ENCODE measurements at regions not wholly inside any gene's neighbourhood (a gene's known extent, or its start where the extent isn't known, plus 50 kb on each side); places are given as distances from the start of the nearest gene placed in this dataset.

- Mint-ChIP-seq H3K27ac (ENCODE audit: unreplicated experiment) (no peak overlapping the region), H3K4me1 (ENCODE audit: low read depth, unreplicated experiment) (no peaks in the 10 kb centered on the region), H3K4me3 (ENCODE audit: unreplicated experiment) (no peak overlapping the region), H3K36me3 (ENCODE audit: low read depth, unreplicated experiment) (no peaks in the 10 kb centered on the region), H3K27me3 (ENCODE audit: low read depth, unreplicated experiment) (no peaks in the 10 kb centered on the region), H3K9me3 (ENCODE audit: unreplicated experiment) (no peaks in the 10 kb centered on the region)
- TF ChIP-seq CTCF (IDR thresholded peaks at IDR 0.05; ENCODE audit: insufficient read depth, low read depth, low read length) (no peak), EZH2 (IDR thresholded peaks at IDR 0.05; ENCODE audit: insufficient read depth, low read length) (no peak)
- no peaks in the 10 kb centered on the region for H3K9me3 ChIP-seq (ENCODE audit: insufficient read depth, low read depth, low read length)
- no peak overlapping the region for H3K4me3 ChIP-seq (ENCODE audit: insufficient read depth, low read depth, low read length)
- H3K4me2 ChIP-seq (ENCODE audit: low read length) = no peak overlapping the region
- FAIRE-seq (no peak), DNase-seq (ENCODE audit: low read depth) (no peak)
- no peaks in the 10 kb centered on the region for H3K27me3 ChIP-seq (ENCODE audit: insufficient read depth, low read length)
- H3K4me1 ChIP-seq (ENCODE audit: insufficient read depth, low read length) = no peaks in the 10 kb centered on the region
- no peak overlapping the region for H2AFZ ChIP-seq (ENCODE audit: low read depth, low read length)
- H3K79me2 ChIP-seq (ENCODE audit: insufficient read depth, low read length) = no peaks in the 10 kb centered on the region
- H4K20me1 ChIP-seq (ENCODE audit: insufficient read depth, low read length) = no peaks in the 10 kb centered on the region
- H3K27ac ChIP-seq (ENCODE audit: low read depth, low read length) = no peak overlapping the region
- H3K9ac ChIP-seq (ENCODE audit: low read length) = no peak overlapping the region
- H3K36me3 ChIP-seq (ENCODE audit: insufficient read depth, low read length) = no peaks in the 10 kb centered on the region
Measured at GRCh38 chr13:73505376-73505890, 446.6 kb downstream of the KLF5 start.

- no peaks in the 10 kb centered on the region for H3K79me2 ChIP-seq (ENCODE audit: insufficient read depth, low read length)
- H2AFZ ChIP-seq (ENCODE audit: low read depth, low read length) = no peak overlapping the region
- FAIRE-seq (no peak), DNase-seq (ENCODE audit: low read depth) (no peak)
- Mint-ChIP-seq H3K9me3 (ENCODE audit: unreplicated experiment) (no peaks in the 10 kb centered on the region), H3K4me1 (ENCODE audit: low read depth, unreplicated experiment) (no peaks in the 10 kb centered on the region), H3K36me3 (ENCODE audit: low read depth, unreplicated experiment) (no peaks in the 10 kb centered on the region), H3K27me3 (ENCODE audit: low read depth, unreplicated experiment) (no peaks in the 10 kb centered on the region), H3K4me3 (ENCODE audit: unreplicated experiment) (no peak overlapping the region), H3K27ac (ENCODE audit: unreplicated experiment) (no peak overlapping the region)
- TF ChIP-seq CTCF (IDR thresholded peaks at IDR 0.05; ENCODE audit: insufficient read depth, low read depth, low read length) = no peak
- TF ChIP-seq EZH2 (IDR thresholded peaks at IDR 0.05; ENCODE audit: insufficient read depth, low read length) = no peak
- no peak overlapping the region for H3K4me3 ChIP-seq (ENCODE audit: insufficient read depth, low read depth, low read length)
- no peaks in the 10 kb centered on the region for H3K4me1 ChIP-seq (ENCODE audit: insufficient read depth, low read length)
- no peak overlapping the region for H3K9ac ChIP-seq (ENCODE audit: low read length)
- H3K27me3 ChIP-seq (ENCODE audit: insufficient read depth, low read length) = no peaks in the 10 kb centered on the region
- no peaks in the 10 kb centered on the region for H4K20me1 ChIP-seq (ENCODE audit: insufficient read depth, low read length)
- no peak overlapping the region for H3K4me2 ChIP-seq (ENCODE audit: low read length)
- H3K36me3 ChIP-seq (ENCODE audit: insufficient read depth, low read length) = no peaks in the 10 kb centered on the region
- no peaks in the 10 kb centered on the region for H3K9me3 ChIP-seq (ENCODE audit: insufficient read depth, low read depth, low read length)
- no peak overlapping the region for H3K27ac ChIP-seq (ENCODE audit: low read depth, low read length)
Measured at GRCh38 chr13:73499695-73500094, 440.9 kb downstream of the KLF5 start.

- H3K79me2 ChIP-seq (ENCODE audit: insufficient read depth, low read length) = no peaks in the 10 kb centered on the region
- H3K9ac ChIP-seq (ENCODE audit: low read length) = no peak overlapping the region
- H2AFZ ChIP-seq (ENCODE audit: low read depth, low read length) = no peak overlapping the region
- no peaks in the 10 kb centered on the region for H3K36me3 Mint-ChIP-seq (ENCODE audit: low read depth, unreplicated experiment)
- H3K4me1 ChIP-seq (ENCODE audit: insufficient read depth, low read length) = no peaks in the 10 kb centered on the region
- no peaks in the 10 kb centered on the region for H3K9me3 Mint-ChIP-seq (ENCODE audit: unreplicated experiment)
- H3K27me3 Mint-ChIP-seq (ENCODE audit: low read depth, unreplicated experiment) = no peaks in the 10 kb centered on the region
- H3K4me3 ChIP-seq (ENCODE audit: insufficient read depth, low read depth, low read length) = no peak overlapping the region
- DNase-seq (ENCODE audit: low read depth) (no peak), FAIRE-seq (no peak)
- H4K20me1 ChIP-seq (ENCODE audit: insufficient read depth, low read length) = no peaks in the 10 kb centered on the region
- H3K27ac ChIP-seq (ENCODE audit: low read depth, low read length) = no peak overlapping the region
- H3K27ac Mint-ChIP-seq (ENCODE audit: unreplicated experiment) = no peak overlapping the region
- TF ChIP-seq EZH2 (IDR thresholded peaks at IDR 0.05; ENCODE audit: insufficient read depth, low read length) = no peak
- no peak for TF ChIP-seq CTCF (IDR thresholded peaks at IDR 0.05; ENCODE audit: insufficient read depth, low read depth, low read length)
- H3K9me3 ChIP-seq (ENCODE audit: insufficient read depth, low read depth, low read length) = no peaks in the 10 kb centered on the region
- H3K36me3 ChIP-seq (ENCODE audit: insufficient read depth, low read length) = no peaks in the 10 kb centered on the region
- no peak overlapping the region for H3K4me3 Mint-ChIP-seq (ENCODE audit: unreplicated experiment)
- no peak overlapping the region for H3K4me2 ChIP-seq (ENCODE audit: low read length)
- peaks cover 2% of the 10 kb centered on the region for H3K4me1 Mint-ChIP-seq (ENCODE audit: low read depth, unreplicated experiment)
- H3K27me3 ChIP-seq (ENCODE audit: insufficient read depth, low read length) = no peaks in the 10 kb centered on the region
Measured at GRCh38 chr13:73497430-73497829, 438.6 kb downstream of the KLF5 start.
